ENCODE measurements at regions not wholly inside any gene's neighbourhood (a gene's known extent, or its start where the extent isn't known, plus 50 kb on each side); places are given as distances from the start of the nearest gene placed in this dataset.

DNA sequence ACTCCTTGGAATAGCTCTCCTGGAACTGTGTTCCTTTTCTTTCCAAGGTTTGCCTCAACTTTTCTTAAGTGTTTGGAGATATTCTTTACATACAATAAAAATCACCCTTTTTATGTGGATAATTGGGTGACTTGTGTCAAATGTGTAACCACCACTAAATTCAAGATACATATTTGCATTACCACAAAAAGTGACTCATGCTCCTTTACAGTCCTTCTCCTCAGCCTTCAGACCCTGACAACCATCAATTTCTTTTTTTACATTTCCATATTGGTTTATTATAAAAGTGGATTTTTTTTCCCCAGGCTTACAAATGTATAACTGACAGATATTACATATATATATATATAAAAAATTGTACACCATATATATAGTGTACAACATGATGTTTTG, 372.0 kb upstream of the KCNN2 start:
- TF ChIP-seq, protein P1, sequence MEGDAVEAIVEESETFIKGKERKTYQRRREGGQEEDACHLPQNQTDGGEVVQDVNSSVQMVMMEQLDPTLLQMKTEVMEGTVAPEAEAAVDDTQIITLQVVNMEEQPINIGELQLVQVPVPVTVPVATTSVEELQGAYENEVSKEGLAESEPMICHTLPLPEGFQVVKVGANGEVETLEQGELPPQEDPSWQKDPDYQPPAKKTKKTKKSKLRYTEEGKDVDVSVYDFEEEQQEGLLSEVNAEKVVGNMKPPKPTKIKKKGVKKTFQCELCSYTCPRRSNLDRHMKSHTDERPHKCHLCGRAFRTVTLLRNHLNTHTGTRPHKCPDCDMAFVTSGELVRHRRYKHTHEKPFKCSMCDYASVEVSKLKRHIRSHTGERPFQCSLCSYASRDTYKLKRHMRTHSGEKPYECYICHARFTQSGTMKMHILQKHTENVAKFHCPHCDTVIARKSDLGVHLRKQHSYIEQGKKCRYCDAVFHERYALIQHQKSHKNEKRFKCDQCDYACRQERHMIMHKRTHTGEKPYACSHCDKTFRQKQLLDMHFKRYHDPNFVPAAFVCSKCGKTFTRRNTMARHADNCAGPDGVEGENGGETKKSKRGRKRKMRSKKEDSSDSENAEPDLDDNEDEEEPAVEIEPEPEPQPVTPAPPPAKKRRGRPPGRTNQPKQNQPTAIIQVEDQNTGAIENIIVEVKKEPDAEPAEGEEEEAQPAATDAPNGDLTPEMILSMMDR (IDR thresholded peaks at IDR 0.05): no peak
- TF ChIP-seq POLR2AphosphoS5 (IDR thresholded peaks at IDR 0.05): no peak

All from breast epithelium (tissue), 3 donors.